Activated CD4-positive, alpha-beta T cell treated with anti-CD3 and anti-CD28 coated beads, Interleukin-2, Interleukin-4, amounts not matched to agents 100 ng/mL and 50 ng/mL, durations not matched to agents 16 hours and 8 hours (primary cell): ENCODE measurements at regions not wholly inside any gene's neighbourhood (a gene's known extent, or its start where the extent isn't known, plus 50 kb on each side); places are given as distances from the start of the nearest gene placed in this dataset.

Source experiments
- DNase-seq: peaks from one replicate; pipeline ENCODE4 v3.0.0-alpha.2; 2020; ENCODE audit warnings: low spot score

GRCh38 chr3:22893644-22894325 is 309.3 kb upstream of the UBE2E2 start:
- DNase-seq: no peak

- no peak for DNase-seq
Observed at GRCh38 chr3:22894865-22895264, 308.3 kb upstream of the UBE2E2 start.

- no peak for DNase-seq
Observed at GRCh38 chr3:22895671-22896070, 307.5 kb upstream of the UBE2E2 start.

GRCh38 chr3:22898558-22898957 is 304.6 kb upstream of the UBE2E2 start:
- no peak for DNase-seq

- no peak for DNase-seq
Observed at GRCh38 chr3:22899441-22899840, 303.7 kb upstream of the UBE2E2 start.

- no peak for DNase-seq
Observed at GRCh38 chr3:22900296-22900695, 302.8 kb upstream of the UBE2E2 start.

GRCh38 chr3:22901684-22902083 is 301.4 kb upstream of the UBE2E2 start:
- DNase-seq: no peak

- no peak for DNase-seq
Observed at GRCh38 chr3:22907161-22907780, 295.9 kb upstream of the UBE2E2 start.

- no peak for DNase-seq
Observed at GRCh38 chr3:22907796-22908195, 295.3 kb upstream of the UBE2E2 start.

- DNase-seq: no peak
Observed at GRCh38 chr3:22908989-22909507, 294.1 kb upstream of the UBE2E2 start.

GRCh38 chr3:22916933-22917332 is 286.2 kb upstream of the UBE2E2 start:
- DNase-seq: no peak

GRCh38 chr3:22920006-22920405 is 283.1 kb upstream of the UBE2E2 start:
- no peak for DNase-seq

GRCh38 chr3:22922317-22922716 is 280.8 kb upstream of the UBE2E2 start:
- no peak for DNase-seq

GRCh38 chr3:22923711-22924110 is 279.4 kb upstream of the UBE2E2 start:
- DNase-seq: no peak

GRCh38 chr3:22928216-22929110 is 274.7 kb upstream of the UBE2E2 start:
- DNase-seq: no peak

- no peak for DNase-seq
Observed at GRCh38 chr3:22933051-22933840, 269.9 kb upstream of the UBE2E2 start.

GRCh38 chr3:22933841-22934116 is 269.3 kb upstream of the UBE2E2 start:
- DNase-seq: no peak

- DNase-seq: no peak
Observed at GRCh38 chr3:22935040-22935439, 268.1 kb upstream of the UBE2E2 start.

GRCh38 chr3:22937536-22937935 is 265.6 kb upstream of the UBE2E2 start:
- DNase-seq: no peak

GRCh38 chr3:22938739-22939138 is 264.4 kb upstream of the UBE2E2 start:
- no peak for DNase-seq

GRCh38 chr3:22939349-22939748 is 263.8 kb upstream of the UBE2E2 start:
- no peak for DNase-seq

GRCh38 chr3:22940285-22940684 is 262.8 kb upstream of the UBE2E2 start:
- no peak for DNase-seq
